GM18868 (cell line): ENCODE measurements at regions not wholly inside any gene's neighbourhood (a gene's known extent, or its start where the extent isn't known, plus 50 kb on each side); places are given as distances from the start of the nearest gene placed in this dataset.

Experiments
- ATAC-seq: cut with Tn5 transposase; IDR thresholded peaks from one replicate; pipeline ENCODE4 v1.9.1; 2021; ENCODE audit warnings: mild to moderate bottlenecking, moderate library complexity; ENCODE audit not compliant: unreplicated experiment

DNA sequence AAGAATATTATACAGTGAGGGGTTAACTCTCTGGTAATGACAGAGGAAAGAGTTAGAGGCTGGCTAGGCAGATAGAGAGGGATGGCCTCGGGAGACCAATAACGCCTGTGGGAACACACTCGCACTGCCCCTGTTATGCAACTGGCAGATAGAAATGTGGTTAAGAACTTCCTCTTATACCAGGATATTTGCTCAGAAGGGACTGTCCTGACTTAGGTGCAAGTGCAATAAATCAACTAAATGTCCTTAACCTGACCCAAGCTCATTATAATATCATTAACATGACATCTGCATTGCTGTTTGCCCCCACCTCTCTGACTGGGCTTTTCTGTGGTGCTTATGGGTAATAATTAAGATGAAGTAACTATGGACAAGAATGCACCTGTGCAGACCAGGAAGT is 1518.0 kb downstream of the NCAM2 start:
- ATAC-seq = no peak

DNA sequence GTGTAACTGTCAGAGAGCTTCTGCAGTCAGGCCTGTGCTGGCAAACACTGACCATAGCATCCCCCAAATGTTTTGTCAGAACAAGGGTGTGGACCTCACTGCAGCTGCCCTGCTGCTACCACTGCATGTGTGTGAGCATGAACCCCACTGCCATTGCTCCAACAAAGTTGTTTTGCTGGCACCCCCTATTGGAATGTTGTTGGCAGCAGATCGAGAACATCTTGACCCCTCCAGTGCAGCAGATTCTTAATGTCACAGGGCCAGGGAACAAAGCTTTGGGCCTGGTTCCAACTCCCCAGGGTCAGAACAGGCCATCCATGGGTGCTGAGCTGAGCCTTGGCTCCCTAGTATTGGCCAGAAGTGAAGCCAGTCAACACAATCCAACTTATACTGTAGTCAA is 1537.4 kb downstream of the NCAM2 start:
- no peak for ATAC-seq

DNA sequence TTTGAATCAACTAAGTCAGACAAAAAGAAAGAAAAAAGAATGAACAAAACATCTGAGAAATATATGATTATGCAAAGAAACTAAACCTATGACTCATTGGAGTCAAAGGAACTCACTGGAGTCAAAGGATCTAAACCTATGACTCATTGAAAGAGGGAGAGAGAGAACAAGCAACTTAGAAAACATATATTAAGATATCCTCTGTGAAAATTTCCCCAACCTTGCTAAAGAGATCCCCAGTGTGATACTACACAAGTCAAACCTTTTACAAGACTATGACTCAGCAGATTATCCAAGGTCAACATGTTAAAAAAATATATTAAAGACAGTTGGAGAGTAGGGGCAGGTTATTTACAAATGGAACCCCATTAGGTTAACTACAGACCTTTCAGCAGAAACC is 1538.3 kb downstream of the NCAM2 start:
- no peak for ATAC-seq

DNA sequence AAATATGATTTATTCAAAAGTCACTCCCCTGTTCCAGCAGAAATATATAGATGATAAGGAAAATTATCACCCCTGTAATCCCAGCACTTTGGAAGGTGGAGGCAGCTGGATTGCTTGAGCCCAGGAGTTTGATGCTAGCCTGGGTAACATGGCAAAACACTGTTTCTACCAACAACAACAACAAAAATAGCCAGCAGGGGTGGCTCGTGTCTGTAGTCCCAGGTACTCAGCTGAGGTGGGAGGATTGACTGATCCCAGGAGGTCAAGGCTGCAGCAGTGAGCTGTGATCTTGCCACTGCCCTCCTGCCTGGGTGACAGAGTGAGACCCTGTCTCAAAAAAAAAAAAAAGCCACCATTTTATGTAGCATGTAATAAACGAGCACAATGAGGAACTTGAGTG is 1546.5 kb downstream of the NCAM2 start:
- no peak for ATAC-seq

DNA sequence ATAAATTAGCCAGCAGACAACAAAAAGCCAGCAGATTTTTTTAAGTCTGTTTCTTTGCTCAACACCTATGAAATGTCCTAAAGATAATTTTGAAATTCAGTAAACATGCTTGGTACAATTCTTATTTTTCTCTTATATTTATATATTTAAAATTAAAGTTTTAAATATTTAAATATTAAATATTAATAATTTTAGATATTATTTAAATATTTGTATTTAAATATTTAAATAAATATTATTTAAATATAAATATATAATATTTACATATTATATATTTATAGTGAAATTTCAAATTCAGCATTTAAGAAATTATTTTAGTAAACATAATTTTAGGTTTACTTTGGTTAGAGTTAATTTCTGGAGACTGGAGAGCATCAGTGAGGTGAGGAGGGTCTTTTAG is 1554.2 kb downstream of the NCAM2 start:
- ATAC-seq = no peak

DNA sequence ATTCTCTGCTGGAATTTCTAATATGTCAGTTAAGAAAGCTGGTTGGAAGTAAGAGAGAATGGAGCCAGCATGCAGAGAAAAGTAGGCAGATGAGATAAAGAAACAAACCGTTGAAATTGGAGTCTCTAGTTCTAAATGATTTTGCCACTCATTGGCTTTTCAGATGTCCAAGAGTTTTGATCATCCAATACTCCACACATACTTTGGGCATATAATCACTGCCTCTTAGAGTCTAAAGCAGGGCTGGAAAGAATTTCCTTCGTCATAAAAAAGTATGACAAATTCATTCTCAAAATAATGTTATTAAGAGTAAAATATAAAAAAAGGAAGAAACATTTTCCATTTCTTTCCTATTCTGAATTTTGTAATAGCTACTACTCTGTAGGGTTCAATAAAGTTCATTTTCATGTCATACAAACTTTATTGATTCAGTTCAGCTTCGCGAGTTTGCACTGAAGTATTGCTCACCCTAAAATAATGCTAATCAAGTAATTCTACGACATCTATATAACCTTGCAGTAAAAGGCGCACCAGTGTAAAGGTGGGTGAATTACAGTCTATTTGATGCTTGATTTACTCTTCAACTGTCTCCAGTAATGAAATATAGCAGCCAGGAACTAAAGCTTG is 1556.6 kb downstream of the NCAM2 start:
- ATAC-seq = no peak

DNA sequence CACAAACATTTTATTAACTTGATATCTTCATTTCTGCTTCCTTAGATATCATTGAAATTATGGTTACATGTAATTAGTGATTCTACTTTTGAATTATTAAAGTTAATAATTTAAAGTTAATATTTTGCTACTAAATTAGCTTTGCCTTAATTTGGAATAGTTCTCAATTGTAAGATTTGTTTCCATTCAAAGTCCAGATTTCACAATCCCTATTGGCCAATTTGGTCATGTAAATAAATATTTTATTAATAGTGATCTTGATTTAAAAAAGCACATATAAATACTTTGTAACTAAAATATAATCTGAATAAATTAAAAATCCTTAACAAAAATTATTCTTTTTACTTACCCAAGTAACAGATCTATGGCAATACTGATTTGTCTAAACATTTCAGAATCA is 1558.6 kb downstream of the NCAM2 start:
- ATAC-seq = no peak

DNA sequence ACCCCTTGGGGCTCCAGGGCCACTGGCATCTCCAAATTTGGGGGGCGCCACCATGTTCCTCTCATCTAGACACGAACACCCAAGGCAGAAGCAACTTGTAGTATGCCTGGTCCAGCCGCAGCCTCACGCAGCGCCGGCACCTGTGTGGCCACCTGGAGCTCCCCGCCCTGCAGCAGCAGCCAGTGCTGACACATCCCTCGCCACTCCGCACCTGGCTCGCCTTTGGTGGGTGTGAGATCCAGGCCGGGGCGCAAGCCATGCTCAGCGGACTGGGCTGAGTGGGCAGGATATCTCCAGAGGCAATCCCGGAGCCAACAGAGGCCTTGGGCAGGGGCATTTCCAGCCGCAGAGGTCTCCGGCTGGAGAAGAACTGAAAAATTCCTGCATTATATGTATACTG is 1563.7 kb downstream of the NCAM2 start:
- no peak for ATAC-seq

DNA sequence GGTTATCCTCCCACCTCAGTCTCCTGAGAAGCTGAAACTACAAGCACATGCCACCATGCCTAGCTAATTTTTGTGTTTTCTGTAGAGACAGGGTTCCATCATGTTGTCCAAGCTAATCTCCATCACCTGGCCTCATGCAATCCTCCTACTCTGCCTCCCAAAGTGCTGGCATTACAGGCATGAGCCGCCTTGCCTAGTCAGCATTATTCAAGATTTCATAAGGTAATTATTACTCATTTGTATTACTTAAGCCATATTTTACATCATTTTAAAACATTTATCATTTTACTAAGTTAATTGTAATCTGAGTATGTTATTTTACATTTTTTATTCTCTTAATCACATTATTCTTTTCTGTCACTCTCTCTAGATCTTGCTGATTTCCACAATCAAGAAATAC is 1575.6 kb downstream of the NCAM2 start:
- no peak for ATAC-seq

- ATAC-seq = no peak
Observed at GRCh38 chr21:22575165-22575584, 1577.0 kb downstream of the NCAM2 start.

- no peak for ATAC-seq
Observed at GRCh38 chr21:22579741-22580140, 1581.5 kb downstream of the NCAM2 start.

- ATAC-seq = no peak
Observed at GRCh38 chr21:22582026-22582425, 1583.8 kb downstream of the NCAM2 start.

- ATAC-seq = no peak
Observed at GRCh38 chr21:22584308-22584707, 1586.1 kb downstream of the NCAM2 start.

GRCh38 chr21:22585558-22585957 is 1587.3 kb downstream of the NCAM2 start:
- no peak for ATAC-seq

GRCh38 chr21:22597660-22598255 is 1599.5 kb downstream of the NCAM2 start:
- no peak for ATAC-seq

DNA sequence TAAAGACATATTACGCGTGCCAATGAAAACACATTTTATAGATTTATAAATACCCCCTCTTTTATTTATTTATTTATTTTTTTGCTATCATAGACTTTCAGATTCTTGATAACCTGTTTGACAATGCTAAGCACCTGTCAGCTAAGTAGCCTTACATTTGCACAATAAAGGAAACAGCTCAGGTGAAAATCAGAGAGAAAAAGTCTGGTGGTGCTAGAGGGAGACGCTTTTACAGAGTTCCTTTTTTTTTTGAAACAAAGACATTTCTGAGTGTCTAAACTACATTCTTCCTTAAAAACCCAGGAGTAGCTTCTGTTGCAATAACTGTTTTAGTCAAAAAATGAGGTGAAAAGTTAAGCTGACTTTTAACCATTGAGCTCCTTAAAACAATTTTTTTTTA is 1611.6 kb downstream of the NCAM2 start:
- no peak for ATAC-seq

GRCh38 chr21:22627911-22628310 is 1629.7 kb downstream of the NCAM2 start:
- no peak for ATAC-seq

GRCh38 chr21:22630953-22631465 is 1632.8 kb downstream of the NCAM2 start:
- no peak for ATAC-seq

GRCh38 chr21:22632176-22632575 is 1634.0 kb downstream of the NCAM2 start:
- ATAC-seq = no peak

DNA sequence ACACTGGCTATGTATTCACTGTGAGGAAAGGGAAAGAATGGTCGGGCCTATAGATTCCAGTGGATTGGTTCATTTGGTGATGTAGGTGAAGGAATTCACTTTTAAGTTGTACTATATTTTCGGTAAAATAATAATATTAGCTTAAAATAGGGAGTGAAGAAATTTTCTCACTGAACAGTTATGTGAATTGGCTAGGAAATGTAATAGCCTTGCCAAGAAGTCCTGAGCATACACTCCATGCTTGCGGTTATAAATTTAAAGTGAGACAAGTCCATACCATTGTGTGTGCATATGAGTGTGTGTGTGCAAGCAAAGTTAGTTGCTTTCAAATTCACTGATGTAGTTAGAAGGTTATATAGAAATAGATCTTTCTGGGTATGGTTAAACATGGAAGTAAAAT is 1651.0 kb downstream of the NCAM2 start:
- no peak for ATAC-seq

GRCh38 chr21:22650226-22650625 is 1652.0 kb downstream of the NCAM2 start:
- ATAC-seq = no peak

- ATAC-seq = no peak
Observed at GRCh38 chr21:22657781-22658180, 1659.6 kb downstream of the NCAM2 start.

GRCh38 chr21:22670148-22670547 is 1671.9 kb downstream of the NCAM2 start:
- ATAC-seq = no peak
